CD4-positive, alpha-beta memory T cell (primary cell): ENCODE measurements at regions not wholly inside any gene's neighbourhood (a gene's known extent, or its start where the extent isn't known, plus 50 kb on each side); places are given as distances from the start of the nearest gene placed in this dataset.

Source experiments
- CTCF ChIA-PET: fragments of 350-600 bp; sonication (Branson Sonifier 250); formaldehyde crosslinking; loops from one replicate; lab custom pipeline; 2021; ENCODE audit warnings: inconsistent platforms; ENCODE audit not compliant: partially characterized antibody; lab: Charles Lee
- POLR2A ChIA-PET: fragments of 350-600 bp; sonication (Branson Sonifier 250); formaldehyde crosslinking; loops from one replicate; lab custom pipeline; 2021; ENCODE audit not compliant: partially characterized antibody; lab: Charles Lee
- DNase-seq, 5 donors: peaks; one replicate each; pipeline versions ENCODE4 v3.0.0 to v3.0.0-alpha.2; 2020 to 2022; ENCODE audit warnings: mixed read lengths in 1 of 5
- H3K27ac ChIP-seq: one replicate; pipeline ENCODE4 v1.7.0; 2013; ENCODE audit warnings: low read depth, low read length
- H3K27me3 ChIP-seq: 2 replicates; pipeline ENCODE4 v1.7.0; 2013; ENCODE audit warnings: mild to moderate bottlenecking, low read length, moderate library complexity; ENCODE audit not compliant: insufficient read depth
- H3K36me3 ChIP-seq: 2 replicates; pipeline ENCODE4 v1.7.0; 2013; ENCODE audit warnings: mild to moderate bottlenecking, low read length, moderate library complexity; ENCODE audit not compliant: insufficient read depth
- H3K4me1 ChIP-seq: 2 replicates; pipeline ENCODE4 v1.7.0; 2013; ENCODE audit warnings: mild to moderate bottlenecking, low read length, moderate library complexity; ENCODE audit not compliant: insufficient read depth
- H3K4me3 ChIP-seq, 2 donors: one replicate each; pipeline ENCODE4 v1.7.0; 2013; ENCODE audit warnings: low read length in 2 of 2, mild to moderate bottlenecking in 1 of 2
- H3K9me3 ChIP-seq, 2 donors: one replicate each; pipeline ENCODE4 v1.7.0; 2013; ENCODE audit warnings: low read length in 2 of 2, control low read depth in 1 of 2; ENCODE audit not compliant: control insufficient read depth in 1 of 2
- H3K27ac Mint-ChIP-seq, 7 donors: one replicate each; pipeline ENCODE4 v1.8.0; 2020 to 2021; ENCODE audit warnings: mixed read lengths in 7 of 7, mild to moderate bottlenecking in 6 of 7, inconsistent platforms in 3 of 7, moderate library complexity in 3 of 7
- H3K27me3 Mint-ChIP-seq, 2 donors: one replicate each; pipeline ENCODE4 v1.8.0; 2020 to 2021; ENCODE audit warnings: mixed read lengths in 2 of 2
- H3K36me3 Mint-ChIP-seq, 2 donors: one replicate each; pipeline ENCODE4 v1.8.0; 2020 to 2021; ENCODE audit warnings: mixed read lengths in 2 of 2, inconsistent platforms in 1 of 2, mild to moderate bottlenecking in 1 of 2
- H3K4me1 Mint-ChIP-seq, 4 donors: one replicate each; pipeline ENCODE4 v1.8.0; 2020 to 2021; ENCODE audit warnings: mixed read lengths in 4 of 4, mild to moderate bottlenecking in 1 of 4
- H3K4me3 Mint-ChIP-seq, 8 donors: one replicate each; pipeline ENCODE4 v1.8.0; 2020 to 2021; ENCODE audit warnings: mixed read lengths in 8 of 8, mild to moderate bottlenecking in 7 of 8, moderate library complexity in 6 of 8, inconsistent platforms in 3 of 8
- H3K9me3 Mint-ChIP-seq, 8 donors: one replicate each; pipeline ENCODE4 v1.8.0; 2020 to 2021; ENCODE audit warnings: mixed read lengths in 8 of 8, mild to moderate bottlenecking in 5 of 8, inconsistent platforms in 3 of 8, moderate library complexity in 1 of 8
- intact Hi-C: fragments of 100-400 bp; cut with micrococcal nuclease; formaldehyde crosslinking; loops from one replicate; pipeline ENCODE4 v1.15.1; 2023

- intact Hi-C loops, result no loop called here
Measured at GRCh38 chr6:62344850-62345249, 58.8 kb upstream of the KHDRBS2 start.

GRCh38 chr6:62338477-62338876 is 52.5 kb upstream of the KHDRBS2 start:
- Histone ChIP-seq H3K36me3 (no peaks in the 10 kb centered on the region), H3K4me3 (no peak overlapping the region), H3K27ac (no peak overlapping the region), H3K27me3 (no peaks in the 10 kb centered on the region), H3K4me1 (no peaks in the 10 kb centered on the region), H3K9me3 (no peaks in the 10 kb centered on the region)
- no peaks in the 10 kb centered on the region for H3K4me1 Mint-ChIP-seq
- no peaks in the 10 kb centered on the region for H3K27me3 Mint-ChIP-seq
- CTCF ChIA-PET, result no interaction called here
- POLR2A ChIA-PET, result no interaction called here
- intact Hi-C loops, result no loop called here
- no peaks in the 10 kb centered on the region for H3K36me3 Mint-ChIP-seq
- DNase-seq, result no peak
- no peak overlapping the region for H3K4me3 Mint-ChIP-seq
- H3K27ac Mint-ChIP-seq, result no peak overlapping the region
- H3K9me3 Mint-ChIP-seq, result peaks cover 0 to 26% (median 13%) of the 10 kb centered on the region in 8 donors

More at GRCh38 chr6:62344850-62345249, 58.8 kb upstream of the KHDRBS2 start:
- no peaks in the 10 kb centered on the region for H3K4me1 Mint-ChIP-seq
- no peaks in the 10 kb centered on the region for H3K36me3 Mint-ChIP-seq
- POLR2A ChIA-PET, result no interaction called here
- H3K27me3 Mint-ChIP-seq, result no peaks in the 10 kb centered on the region
- H3K9me3 Mint-ChIP-seq, result peaks cover 2 to 15% (median 8%) of the 10 kb centered on the region in 8 donors
- CTCF ChIA-PET, result interaction anchor here (1.2 kb wide), 1 partner anchor 10 kb away, joined by 3 read pairs; no protein-coding TSS in a partner anchor
- H3K4me3 Mint-ChIP-seq, result no peak overlapping the region
- no peak for DNase-seq
- no peaks in the 10 kb centered on the region for H3K4me1 ChIP-seq
- no peak overlapping the region for H3K27ac Mint-ChIP-seq
- no peak overlapping the region for H3K27ac ChIP-seq
- no peaks in the 10 kb centered on the region for H3K9me3 ChIP-seq
- H3K4me3 ChIP-seq, result no peak overlapping the region
- no peaks in the 10 kb centered on the region for H3K36me3 ChIP-seq
- H3K27me3 ChIP-seq, result no peaks in the 10 kb centered on the region
